Right lobe of liver (tissue), 4 donors: ENCODE measurements at regions not wholly inside any gene's neighbourhood (a gene's known extent, or its start where the extent isn't known, plus 50 kb on each side); places are given as distances from the start of the nearest gene placed in this dataset.

Experiments used
- POLR2A ChIP-seq: fragments of 450-650 bp; IDR thresholded peaks from one replicate; pipeline ENCODE4 v1.6.1; 2017; ENCODE audit warnings: antibody characterized with exemption, mild to moderate bottlenecking
- TF ChIP-seq, protein P1 (sequence below), 4 donors: fragments of 200-600 bp in 3 of 4; fragments of 450-650 bp in 1 of 4; IDR thresholded peaks; one replicate each; pipeline versions ENCODE4 v1.5.1 to v1.8.0; 2016 to 2022; ENCODE audit warnings: antibody characterized with exemption in 4 of 4, mild to moderate bottlenecking in 2 of 4
- donor health status: DM: no; HTN: no; CAD: no.
- donor health status: DM: no; HTN: no; CAD: no.
- donor health status: DM: no; HTN: yes; CAD: no.

DNA sequence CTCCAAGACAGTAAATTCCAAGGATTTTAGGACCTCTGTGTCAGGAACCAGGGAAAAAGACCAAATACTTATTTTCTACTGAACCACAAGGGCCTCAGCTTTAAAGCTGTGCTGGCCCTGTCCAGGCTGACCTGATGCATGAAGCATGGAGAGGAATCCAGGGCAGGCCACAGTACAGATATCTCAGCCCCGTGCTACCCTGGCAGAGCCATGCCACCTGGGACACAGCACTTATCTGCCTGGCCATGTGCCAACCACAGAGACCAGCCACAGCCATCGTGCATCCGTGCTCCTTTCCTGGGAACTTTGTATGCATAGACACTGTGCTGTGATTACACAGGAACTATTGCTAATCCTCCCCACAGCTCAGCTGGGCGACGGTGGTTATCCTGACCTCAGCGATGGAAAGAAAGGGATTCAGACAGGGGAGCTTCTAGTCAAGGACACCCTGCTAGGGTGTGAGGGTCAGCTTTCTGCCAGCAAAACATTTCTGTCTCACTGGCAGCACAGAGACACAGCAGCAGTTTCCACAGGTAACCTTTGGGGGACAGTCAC lies 687.4 kb upstream of the ID2 start:
- TF ChIP-seq, protein P1, sequence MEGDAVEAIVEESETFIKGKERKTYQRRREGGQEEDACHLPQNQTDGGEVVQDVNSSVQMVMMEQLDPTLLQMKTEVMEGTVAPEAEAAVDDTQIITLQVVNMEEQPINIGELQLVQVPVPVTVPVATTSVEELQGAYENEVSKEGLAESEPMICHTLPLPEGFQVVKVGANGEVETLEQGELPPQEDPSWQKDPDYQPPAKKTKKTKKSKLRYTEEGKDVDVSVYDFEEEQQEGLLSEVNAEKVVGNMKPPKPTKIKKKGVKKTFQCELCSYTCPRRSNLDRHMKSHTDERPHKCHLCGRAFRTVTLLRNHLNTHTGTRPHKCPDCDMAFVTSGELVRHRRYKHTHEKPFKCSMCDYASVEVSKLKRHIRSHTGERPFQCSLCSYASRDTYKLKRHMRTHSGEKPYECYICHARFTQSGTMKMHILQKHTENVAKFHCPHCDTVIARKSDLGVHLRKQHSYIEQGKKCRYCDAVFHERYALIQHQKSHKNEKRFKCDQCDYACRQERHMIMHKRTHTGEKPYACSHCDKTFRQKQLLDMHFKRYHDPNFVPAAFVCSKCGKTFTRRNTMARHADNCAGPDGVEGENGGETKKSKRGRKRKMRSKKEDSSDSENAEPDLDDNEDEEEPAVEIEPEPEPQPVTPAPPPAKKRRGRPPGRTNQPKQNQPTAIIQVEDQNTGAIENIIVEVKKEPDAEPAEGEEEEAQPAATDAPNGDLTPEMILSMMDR (IDR thresholded peaks at IDR 0.05), result no peak
- TF ChIP-seq POLR2A, result no peak
